ENCODE measurements at regions not wholly inside any gene's neighbourhood (a gene's known extent, or its start where the extent isn't known, plus 50 kb on each side); places are given as distances from the start of the nearest gene placed in this dataset.

- Histone ChIP-seq H3K36me3 (ENCODE audit: insufficient read depth, low read length) (no peaks in the 10 kb centered on the region), H3K9ac (ENCODE audit: low read depth, low read length) (no peak overlapping the region; the same call in 1 of the 2 replicates), H3K4me3 (ENCODE audit: low read depth in 1 of 2, low read length in 2 of 2) (no peak overlapping the region), H3K4me1 (ENCODE audit: insufficient read depth, low read length) (peaks cover 59% of the 10 kb centered on the region), H4K20me1 (ENCODE audit: insufficient read depth, low read length) (no peaks in the 10 kb centered on the region), H3K27me3 (ENCODE audit: insufficient read depth, low read length, poor library complexity) (no peaks in the 10 kb centered on the region), H3K9me3 (ENCODE audit: insufficient read depth, low read length, severe bottlenecking) (peaks cover 1% of the 10 kb centered on the region), H2AFZ (ENCODE audit: low read depth, low read length) (peak overlapping the region; percentile 18; the same call in 1 of the 2 replicates), H3K4me2 (ENCODE audit: insufficient read depth, low read length) (no peak overlapping the region), H3K79me2 (ENCODE audit: insufficient read depth, low read length) (no peaks in the 10 kb centered on the region), H3K27ac (ENCODE audit: low read length) (peak overlapping the region; percentile 97)
- no peak for DNase-seq
- TF ChIP-seq CTCF (IDR thresholded peaks at IDR 0.05; ENCODE audit: borderline replicate concordance, extremely low read depth, low read length, poor library complexity, severe bottlenecking) (no peak), EZH2 (IDR thresholded peaks at IDR 0.05; ENCODE audit: borderline replicate concordance, low read depth, low read length, severe bottlenecking) (no peak)
- no peak for ATAC-seq (ENCODE audit: insufficient read depth, low read depth)
These were observed 377.8 kb upstream of the CLINT1 start for GRCh38 chr5:158236511-158237335.

- no peak for ATAC-seq (ENCODE audit: insufficient read depth, low read depth)
- TF ChIP-seq CTCF (IDR thresholded peaks at IDR 0.05; ENCODE audit: borderline replicate concordance, extremely low read depth, low read length, poor library complexity, severe bottlenecking) (no peak), EZH2 (IDR thresholded peaks at IDR 0.05; ENCODE audit: borderline replicate concordance, low read depth, low read length, severe bottlenecking) (no peak)
- Histone ChIP-seq H3K9me3 (ENCODE audit: insufficient read depth, low read length, severe bottlenecking) (peaks cover 3% of the 10 kb centered on the region), H3K79me2 (ENCODE audit: insufficient read depth, low read length) (no peaks in the 10 kb centered on the region), H3K36me3 (ENCODE audit: insufficient read depth, low read length) (no peaks in the 10 kb centered on the region), H3K4me2 (ENCODE audit: insufficient read depth, low read length) (peak overlapping the region; percentile 59), H3K27me3 (ENCODE audit: insufficient read depth, low read length, poor library complexity) (no peaks in the 10 kb centered on the region), H3K4me3 (ENCODE audit: low read depth in 1 of 2, low read length in 2 of 2) (peak overlapping the region in 1 of 2 experiments; percentile 30; a peak in 1 of 4 replicates), H3K9ac (ENCODE audit: low read depth, low read length) (peak overlapping the region; percentile 60), H3K4me1 (ENCODE audit: insufficient read depth, low read length) (peaks cover 61% of the 10 kb centered on the region), H3K27ac (ENCODE audit: low read length) (peak overlapping the region; percentile 97), H4K20me1 (ENCODE audit: insufficient read depth, low read length) (no peaks in the 10 kb centered on the region), H2AFZ (ENCODE audit: low read depth, low read length) (peak overlapping the region; percentile 44)
- no peak for DNase-seq
These were observed 376.2 kb upstream of the CLINT1 start for GRCh38 chr5:158235159-158235547.

- TF ChIP-seq CTCF (IDR thresholded peaks at IDR 0.05; ENCODE audit: borderline replicate concordance, extremely low read depth, low read length, poor library complexity, severe bottlenecking) (no peak), EZH2 (IDR thresholded peaks at IDR 0.05; ENCODE audit: borderline replicate concordance, low read depth, low read length, severe bottlenecking) (no peak)
- ATAC-seq (ENCODE audit: insufficient read depth, low read depth) (peak; percentile 95), DNase-seq (peak; percentile 68)
- Histone ChIP-seq H3K9ac (ENCODE audit: low read depth, low read length) (peak overlapping the region; percentile 60), H3K4me1 (ENCODE audit: insufficient read depth, low read length) (peaks cover 61% of the 10 kb centered on the region), H3K27me3 (ENCODE audit: insufficient read depth, low read length, poor library complexity) (no peaks in the 10 kb centered on the region), H2AFZ (ENCODE audit: low read depth, low read length) (peak overlapping the region; percentile 64), H3K36me3 (ENCODE audit: insufficient read depth, low read length) (no peaks in the 10 kb centered on the region), H4K20me1 (ENCODE audit: insufficient read depth, low read length) (no peaks in the 10 kb centered on the region), H3K9me3 (ENCODE audit: insufficient read depth, low read length, severe bottlenecking) (peaks cover 3% of the 10 kb centered on the region), H3K79me2 (ENCODE audit: insufficient read depth, low read length) (no peaks in the 10 kb centered on the region), H3K4me2 (ENCODE audit: insufficient read depth, low read length) (peak overlapping the region; percentile 59), H3K27ac (ENCODE audit: low read length) (peak overlapping the region; percentile 97), H3K4me3 (ENCODE audit: low read depth in 1 of 2, low read length in 2 of 2) (peak overlapping the region in 1 of 2 experiments; percentile 30; a peak in 2 of 4 replicates)
These were observed 375.6 kb upstream of the CLINT1 start for GRCh38 chr5:158234323-158235158.
